Left lung (tissue), 4 donors: ENCODE measurements at regions not wholly inside any gene's neighbourhood (a gene's known extent, or its start where the extent isn't known, plus 50 kb on each side); places are given as distances from the start of the nearest gene placed in this dataset.

Experiments used
- ATAC-seq: fragments of 200-7000 bp; cut with Tn5 transposase; one replicate; pipeline ENCODE4 v1.9.1; 2020; ENCODE audit warnings: moderate library complexity
- DNase-seq, 4 donors: peaks; one replicate each; pipeline ENCODE4 v3.0.0-alpha.2; 2013 to 2020
- H3K27ac ChIP-seq, 2 donors: fragments of 200-600 bp; sonication (generic) in 1 of 2; one replicate each; pipeline versions ENCODE4 v1.5.0 to v1.8.0; 2020 to 2021
- H3K27me3 ChIP-seq, 2 donors: fragments of 200-600 bp; sonication (generic) in 1 of 2; one replicate each; pipeline versions ENCODE4 v1.5.0 to v1.8.0; 2020 to 2021
- H3K36me3 ChIP-seq, 2 donors: fragments of 200-600 bp; sonication (generic) in 1 of 2; one replicate each; pipeline versions ENCODE4 v1.5.0 to v1.8.0; 2020 to 2021
- H3K4me1 ChIP-seq, 2 donors: fragments of 200-600 bp; one replicate each; pipeline ENCODE4 v1.8.0; 2021
- H3K4me3 ChIP-seq, 2 donors: fragments of 200-600 bp; sonication (generic) in 1 of 2; one replicate each; pipeline versions ENCODE4 v1.5.0 to v1.8.0; 2020 to 2021; ENCODE audit warnings: mild to moderate bottlenecking in 1 of 2
- H3K9me3 ChIP-seq, 2 donors: fragments of 200-600 bp; sonication (generic) in 1 of 2; one replicate each; pipeline versions ENCODE4 v1.5.0 to v1.8.0; 2020 to 2021
- CTCF ChIP-seq, 2 donors: fragments of 200-600 bp; sonication (generic) in 1 of 2; IDR thresholded peaks; one replicate each; pipeline versions ENCODE4 v1.5.0 to v1.8.0; 2021; ENCODE audit warnings: antibody characterized with exemption in 2 of 2
- intact Hi-C, 2 donors: fragments of 100-400 bp; cut with DNase I; formaldehyde crosslinking; loops; one replicate each; pipeline versions ENCODE4 v1.11.2 to v1.14.2; 2022
- donor health status: DM: no; HTN: yes; CAD: no.
- donor health status: DM: no; HTN: no; CAD: no.

GRCh38 chr3:90015688-90016356 lies 908.4 kb downstream of the EPHA3 start:
- no peak overlapping the region for H3K4me3 ChIP-seq
- intact Hi-C loops = no loop called here
- no peaks in the 10 kb centered on the region for H3K4me1 ChIP-seq
- no peaks in the 10 kb centered on the region for H3K27me3 ChIP-seq
- DNase-seq = no peak
- peaks cover 0 to 1% of the 10 kb centered on the region in 2 donors for H3K9me3 ChIP-seq
- H3K27ac ChIP-seq = no peak overlapping the region
- no peak for TF ChIP-seq CTCF (IDR thresholded peaks at IDR 0.05)
- no peak for ATAC-seq
- no peaks in the 10 kb centered on the region for H3K36me3 ChIP-seq

GRCh38 chr3:90016555-90016954 lies 909.1 kb downstream of the EPHA3 start:
- Histone ChIP-seq H3K4me1 (no peaks in the 10 kb centered on the region), H3K27ac (no peak overlapping the region), H3K36me3 (no peaks in the 10 kb centered on the region), H3K9me3 (peaks cover 0 to 1% of the 10 kb centered on the region in 2 donors), H3K27me3 (no peaks in the 10 kb centered on the region), H3K4me3 (no peak overlapping the region)
- TF ChIP-seq CTCF (IDR thresholded peaks at IDR 0.05) = no peak
- ATAC-seq (no peak), DNase-seq (no peak)
- intact Hi-C loops = no loop called here

- TF ChIP-seq CTCF (IDR thresholded peaks at IDR 0.05) = no peak
- Histone ChIP-seq H3K9me3 (no peaks in the 10 kb centered on the region), H3K27me3 (no peaks in the 10 kb centered on the region), H3K4me1 (no peaks in the 10 kb centered on the region), H3K4me3 (no peak overlapping the region), H3K36me3 (no peaks in the 10 kb centered on the region), H3K27ac (no peak overlapping the region)
- no peak for DNase-seq
- no peak for ATAC-seq
- intact Hi-C loops = no loop called here
Measured at GRCh38 chr3:90018779-90019178, 911.4 kb downstream of the EPHA3 start.

GRCh38 chr3:90025019-90025418 lies 917.6 kb downstream of the EPHA3 start:
- no peaks in the 10 kb centered on the region for H3K4me1 ChIP-seq
- no peak overlapping the region for H3K4me3 ChIP-seq
- H3K36me3 ChIP-seq = no peaks in the 10 kb centered on the region
- peaks cover 0 to 6% of the 10 kb centered on the region in 2 donors for H3K9me3 ChIP-seq
- H3K27me3 ChIP-seq = no peaks in the 10 kb centered on the region
- DNase-seq (no peak), ATAC-seq (no peak)
- intact Hi-C loops = no loop called here
- TF ChIP-seq CTCF (IDR thresholded peaks at IDR 0.05) = no peak
- H3K27ac ChIP-seq = no peak overlapping the region

GRCh38 chr3:90026406-90026805 lies 919.0 kb downstream of the EPHA3 start:
- intact Hi-C loops = no loop called here
- TF ChIP-seq CTCF (IDR thresholded peaks at IDR 0.05) = no peak
- no peak for ATAC-seq
- no peak for DNase-seq
- H3K4me1 ChIP-seq = no peaks in the 10 kb centered on the region
- H3K27ac ChIP-seq = no peak overlapping the region
- no peaks in the 10 kb centered on the region for H3K27me3 ChIP-seq
- peaks cover 0 to 6% of the 10 kb centered on the region in 2 donors for H3K9me3 ChIP-seq
- no peaks in the 10 kb centered on the region for H3K36me3 ChIP-seq
- H3K4me3 ChIP-seq = no peak overlapping the region
